GM21786 (cell line): ENCODE measurements at regions not wholly inside any gene's neighbourhood (a gene's known extent, or its start where the extent isn't known, plus 50 kb on each side); places are given as distances from the start of the nearest gene placed in this dataset.

Experiments
- ATAC-seq: cut with Tn5 transposase; IDR thresholded peaks from one replicate; pipeline ENCODE4 v1.9.1; 2021; ENCODE audit not compliant: unreplicated experiment

- no peak for ATAC-seq
Measured at GRCh38 chr4:138535316-138535715, 293.2 kb upstream of the SLC7A11 start.

GRCh38 chr4:138522366-138522765 lies 280.2 kb upstream of the SLC7A11 start:
- ATAC-seq = peak; percentile 79

- ATAC-seq = no peak
Measured at GRCh38 chr4:138521809-138522208, 279.7 kb upstream of the SLC7A11 start.

GRCh38 chr4:138519436-138519835 lies 277.3 kb upstream of the SLC7A11 start:
- no peak for ATAC-seq

GRCh38 chr4:138513535-138513934 lies 271.4 kb upstream of the SLC7A11 start:
- ATAC-seq = no peak

- no peak for ATAC-seq
Measured at GRCh38 chr4:138512756-138513155, 270.6 kb upstream of the SLC7A11 start.

DNA sequence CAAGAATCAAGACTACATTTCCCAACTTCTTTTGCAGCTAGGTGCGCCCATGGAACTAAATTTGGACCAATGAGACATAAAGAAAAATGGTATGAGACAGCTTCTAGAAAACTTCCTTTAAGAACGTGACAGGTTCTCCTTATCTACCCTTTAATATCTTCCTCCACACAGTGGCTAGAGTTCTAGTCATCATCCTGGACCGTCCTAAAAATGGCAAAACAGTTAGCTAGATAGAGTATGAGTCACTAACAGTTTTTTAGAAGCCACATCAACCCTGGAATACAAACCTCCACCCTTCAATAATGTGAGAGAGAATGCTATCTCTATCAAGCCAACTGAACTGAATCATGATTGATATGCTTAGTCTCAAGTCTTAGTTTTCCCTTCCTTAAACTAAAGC lies 267.9 kb upstream of the SLC7A11 start:
- no peak for ATAC-seq

GRCh38 chr4:138509346-138509745 lies 267.2 kb upstream of the SLC7A11 start:
- ATAC-seq = no peak

GRCh38 chr4:138507522-138507921 lies 265.4 kb upstream of the SLC7A11 start:
- no peak for ATAC-seq

DNA sequence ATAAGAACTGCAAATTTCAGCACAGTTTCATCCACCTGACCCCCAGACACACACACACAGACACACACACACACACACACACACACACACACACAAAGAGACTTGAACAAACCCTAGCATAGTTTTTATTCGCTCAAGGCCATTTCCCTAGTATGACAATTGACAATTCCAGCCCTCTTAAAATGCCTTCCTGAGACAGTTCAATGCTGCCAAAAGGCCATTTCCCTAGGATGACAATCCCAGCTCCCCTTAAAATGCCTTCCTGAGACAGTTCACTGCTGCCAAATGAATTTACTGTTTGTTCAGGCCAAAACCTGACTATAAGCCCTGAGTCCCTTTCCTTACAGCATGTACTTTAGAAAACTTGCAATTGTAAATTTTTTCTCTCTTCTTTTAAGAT lies 259.5 kb upstream of the SLC7A11 start:
- no peak for ATAC-seq

DNA sequence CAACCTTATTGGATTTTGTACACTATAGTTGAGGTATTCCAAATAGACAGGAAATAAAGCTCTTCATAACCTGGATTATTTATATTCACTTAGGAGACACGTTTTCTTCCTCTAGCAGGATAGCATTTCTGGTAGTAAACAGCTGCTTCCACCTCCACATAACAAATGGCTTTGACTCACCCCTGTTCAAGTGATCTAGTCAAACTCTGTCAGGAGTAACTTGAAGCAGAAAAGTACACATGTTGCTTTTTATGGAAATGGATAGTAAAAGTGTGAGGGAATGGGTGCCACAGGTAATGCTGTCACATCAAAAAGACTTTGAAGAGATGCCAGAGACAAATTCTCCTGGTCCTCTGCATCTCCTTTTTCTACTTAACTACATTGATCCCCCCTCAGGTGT lies 258.7 kb upstream of the SLC7A11 start:
- ATAC-seq = no peak

GRCh38 chr4:138499627-138500026 lies 257.5 kb upstream of the SLC7A11 start:
- ATAC-seq = no peak

- ATAC-seq = peak; percentile 77
Measured at GRCh38 chr4:138494931-138495330, 252.8 kb upstream of the SLC7A11 start.

- ATAC-seq = no peak
Measured at GRCh38 chr4:138494116-138494515, 252.0 kb upstream of the SLC7A11 start.

DNA sequence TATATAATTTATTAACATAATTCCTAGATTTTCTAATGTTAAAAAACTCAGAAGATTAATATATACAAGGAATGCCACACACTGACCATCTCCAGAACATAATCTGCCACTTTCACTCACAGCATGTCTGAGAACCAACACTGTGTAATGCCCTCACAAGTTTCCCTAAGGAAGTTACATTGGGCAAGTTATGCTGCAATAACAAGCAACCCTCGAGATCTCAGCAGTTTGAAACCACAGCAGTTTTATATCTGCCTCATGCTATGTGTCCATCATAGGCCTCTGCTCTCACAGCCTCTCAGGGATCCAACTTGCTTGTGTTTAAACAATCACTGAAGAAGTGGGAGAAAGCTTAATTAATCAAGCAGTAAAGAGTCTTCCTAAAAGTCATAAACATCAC lies 250.0 kb upstream of the SLC7A11 start:
- no peak for ATAC-seq

DNA sequence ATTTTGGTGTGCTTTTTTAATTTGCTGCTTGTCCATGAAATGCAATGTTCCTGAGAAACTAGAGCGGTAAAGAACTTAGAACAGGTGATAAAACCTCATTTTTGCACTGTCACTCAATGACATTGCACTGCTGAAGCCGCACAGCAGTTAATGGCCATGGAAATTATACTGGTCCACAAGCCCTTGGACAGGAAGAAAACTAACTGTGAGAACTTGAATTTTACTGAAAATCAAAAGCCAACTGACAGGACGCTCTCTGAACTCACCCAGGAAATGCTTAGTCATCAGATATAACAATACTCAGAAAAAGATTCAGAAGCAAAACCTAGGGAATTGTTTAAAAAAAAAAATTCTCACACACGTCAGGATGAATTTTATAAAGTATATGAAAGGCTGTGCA lies 246.4 kb upstream of the SLC7A11 start:
- no peak for ATAC-seq

- ATAC-seq = no peak
Measured at GRCh38 chr4:138487670-138488069, 245.5 kb upstream of the SLC7A11 start.

DNA sequence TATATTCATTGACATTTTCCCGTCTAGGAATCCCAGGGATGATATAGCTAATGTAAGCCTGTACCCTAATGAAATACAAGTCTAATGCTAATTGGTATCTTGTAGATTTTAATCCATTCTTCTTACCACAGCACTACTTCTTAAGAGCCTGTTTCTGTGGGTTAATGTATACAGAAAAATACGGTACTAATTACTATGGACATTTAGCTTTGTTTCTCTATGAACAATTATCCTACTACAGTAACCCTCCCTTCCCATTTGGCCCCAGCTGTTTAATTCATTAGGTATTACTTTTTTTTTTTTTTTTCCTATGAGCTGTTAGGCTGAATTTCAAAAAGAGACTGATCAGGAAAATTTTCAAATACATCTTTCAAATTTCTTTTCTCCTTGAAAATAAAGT lies 245.1 kb upstream of the SLC7A11 start:
- ATAC-seq = no peak

- ATAC-seq = no peak
Measured at GRCh38 chr4:138485498-138485897, 243.3 kb upstream of the SLC7A11 start.

DNA sequence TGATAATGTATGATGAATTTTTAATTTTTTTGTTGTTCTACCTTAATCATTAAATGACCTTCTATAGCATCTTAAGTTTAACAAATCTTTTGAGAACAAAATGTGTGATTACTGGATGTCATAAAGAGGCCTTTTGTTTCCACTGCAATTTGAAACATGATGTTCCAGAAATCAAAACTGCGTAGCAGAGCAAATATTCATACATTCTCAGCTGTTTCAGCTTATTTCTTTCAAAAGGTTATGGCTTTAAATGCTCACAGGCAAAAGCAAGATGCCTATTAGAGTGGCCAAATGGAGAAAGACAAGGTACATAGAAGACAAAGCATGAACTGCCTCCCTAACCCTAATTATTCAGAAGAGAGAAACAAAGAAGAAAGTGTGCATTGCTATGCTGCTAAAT lies 233.0 kb upstream of the SLC7A11 start:
- ATAC-seq = no peak

GRCh38 chr4:138473339-138473738 lies 231.2 kb upstream of the SLC7A11 start:
- ATAC-seq = no peak

DNA sequence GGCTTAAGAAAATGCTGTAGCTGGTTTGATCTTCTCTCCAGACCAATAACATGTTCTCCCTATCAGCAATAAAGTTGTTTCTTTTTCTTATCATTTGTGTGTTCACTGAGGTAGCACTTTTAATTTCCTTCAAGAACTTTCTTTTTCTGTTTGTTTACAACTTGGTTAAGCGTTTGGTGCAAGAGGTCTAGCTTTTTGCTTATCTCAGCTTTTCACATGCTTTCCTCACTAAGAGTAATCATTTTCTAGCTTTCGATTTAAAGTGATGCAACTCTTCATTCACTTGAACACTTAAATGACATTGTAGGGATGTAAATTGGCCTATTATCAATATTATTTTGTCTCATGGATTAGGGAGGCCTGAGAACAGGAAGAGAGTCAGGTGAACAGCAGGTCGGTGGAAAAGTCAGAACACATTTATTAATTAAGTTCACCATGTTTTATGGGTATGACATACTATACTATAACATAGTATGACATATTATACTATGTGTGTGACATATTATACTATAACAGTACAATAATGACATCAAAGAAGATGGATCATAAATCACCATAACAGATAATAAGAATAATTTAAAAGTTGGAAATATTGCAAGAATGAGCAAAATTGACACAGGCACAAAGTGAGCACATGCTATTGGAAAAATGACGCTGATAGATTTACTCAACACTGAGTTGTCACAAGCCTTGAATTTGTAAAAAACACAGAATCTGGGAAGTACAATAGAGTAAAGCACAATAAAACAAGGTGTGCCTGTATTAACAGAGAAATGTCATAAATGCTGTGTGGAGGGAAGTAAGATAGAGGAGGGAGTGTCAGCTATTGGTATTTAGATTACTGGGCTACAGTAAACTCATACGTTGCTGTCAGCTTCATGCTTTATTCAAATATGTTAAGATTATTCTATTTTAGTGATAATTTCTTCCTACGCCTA lies 218.6 kb upstream of the SLC7A11 start:
- ATAC-seq = no peak

DNA sequence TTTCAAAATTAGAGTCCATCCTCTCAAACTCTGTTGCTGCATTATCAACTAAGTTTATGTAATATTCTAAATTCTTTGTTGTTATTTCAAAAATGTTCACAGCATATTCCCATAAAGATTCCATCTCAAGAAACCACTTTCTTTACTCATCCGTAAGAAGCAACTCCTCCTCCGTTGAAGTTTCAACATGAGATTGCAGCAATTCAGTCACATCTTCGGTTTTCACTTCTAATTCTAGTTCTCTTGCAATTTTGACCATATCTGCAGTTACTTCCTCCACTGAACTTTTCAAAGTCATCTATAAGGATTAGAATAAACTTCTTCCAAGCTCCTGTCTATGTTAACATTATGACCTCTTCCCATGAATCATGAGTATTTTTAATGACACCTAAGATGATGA lies 216.6 kb upstream of the SLC7A11 start:
- ATAC-seq = no peak
